GM20000 (cell line): ENCODE measurements at regions not wholly inside any gene's neighbourhood (a gene's known extent, or its start where the extent isn't known, plus 50 kb on each side); places are given as distances from the start of the nearest gene placed in this dataset.
"Not testable (repeated sequence)": the region's sequence is repeated elsewhere in the genome, so short reads cannot be mapped to it uniquely, and the experiment has no call there.

ENCODE experiments used
- DNase-seq: peaks from one replicate; pipeline ENCODE4 v3.0.0; 2012; ENCODE audit warnings: low spot score
- TF ChIP-seq, protein P1 (sequence below): IDR thresholded peaks from 2 replicates; pipeline ENCODE4 v1.5.1; 2012; ENCODE audit warnings: mild to moderate bottlenecking, control low read depth; ENCODE audit errors: extremely low read depth, missing control alignments

DNA sequence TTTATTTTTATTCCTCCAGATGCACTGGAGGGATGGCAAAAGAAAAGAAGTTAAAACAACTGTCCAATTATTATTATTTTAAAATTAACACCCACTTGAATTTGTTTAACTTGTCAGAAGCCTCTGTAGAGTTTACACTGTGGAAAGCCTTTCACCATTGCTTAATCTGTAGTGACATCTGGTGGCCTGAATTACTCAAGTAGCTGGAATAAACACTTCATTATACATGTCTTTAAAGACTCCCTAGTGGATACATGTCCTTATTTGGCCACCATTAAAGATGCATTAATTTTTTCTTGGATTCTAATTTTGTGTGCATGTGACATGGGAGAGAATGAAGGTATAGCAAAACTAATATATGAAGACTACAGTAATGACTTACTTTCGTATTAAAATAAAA lies 1496.5 kb downstream of the FAM181B start:
- TF ChIP-seq, protein P1, sequence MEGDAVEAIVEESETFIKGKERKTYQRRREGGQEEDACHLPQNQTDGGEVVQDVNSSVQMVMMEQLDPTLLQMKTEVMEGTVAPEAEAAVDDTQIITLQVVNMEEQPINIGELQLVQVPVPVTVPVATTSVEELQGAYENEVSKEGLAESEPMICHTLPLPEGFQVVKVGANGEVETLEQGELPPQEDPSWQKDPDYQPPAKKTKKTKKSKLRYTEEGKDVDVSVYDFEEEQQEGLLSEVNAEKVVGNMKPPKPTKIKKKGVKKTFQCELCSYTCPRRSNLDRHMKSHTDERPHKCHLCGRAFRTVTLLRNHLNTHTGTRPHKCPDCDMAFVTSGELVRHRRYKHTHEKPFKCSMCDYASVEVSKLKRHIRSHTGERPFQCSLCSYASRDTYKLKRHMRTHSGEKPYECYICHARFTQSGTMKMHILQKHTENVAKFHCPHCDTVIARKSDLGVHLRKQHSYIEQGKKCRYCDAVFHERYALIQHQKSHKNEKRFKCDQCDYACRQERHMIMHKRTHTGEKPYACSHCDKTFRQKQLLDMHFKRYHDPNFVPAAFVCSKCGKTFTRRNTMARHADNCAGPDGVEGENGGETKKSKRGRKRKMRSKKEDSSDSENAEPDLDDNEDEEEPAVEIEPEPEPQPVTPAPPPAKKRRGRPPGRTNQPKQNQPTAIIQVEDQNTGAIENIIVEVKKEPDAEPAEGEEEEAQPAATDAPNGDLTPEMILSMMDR = no peak
- peak; percentile 3 for DNase-seq

GRCh38 chr11:81227409-81227808 lies 1506.3 kb downstream of the FAM181B start:
- not testable (repeated sequence) for DNase-seq

DNA sequence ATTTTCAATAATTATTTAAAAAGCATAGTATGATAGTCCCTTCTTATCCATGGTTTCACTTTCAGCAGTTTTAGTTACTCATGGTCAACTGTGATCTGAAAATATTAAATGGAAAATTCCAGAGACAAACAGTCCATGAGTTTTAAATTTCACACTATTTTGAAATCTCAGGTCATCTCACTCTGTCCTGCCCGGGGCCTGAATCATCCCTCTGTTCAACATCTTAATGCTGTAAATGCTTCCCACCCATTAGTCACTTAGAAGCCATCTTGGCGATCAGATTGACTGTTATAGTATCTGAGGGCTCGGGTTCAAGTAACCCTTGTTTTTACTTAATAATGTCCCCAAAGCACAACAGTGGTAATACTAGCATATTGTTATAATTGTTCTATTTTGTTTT lies 1509.3 kb downstream of the FAM181B start:
- no peak for DNase-seq

GRCh38 chr11:81222491-81222890 lies 1511.2 kb downstream of the FAM181B start:
- no peak for DNase-seq
- TF ChIP-seq, protein P1 = no peak

More for the DNA sequence above, 1509.3 kb downstream of the FAM181B start:
- TF ChIP-seq, protein P1 = no peak

DNA sequence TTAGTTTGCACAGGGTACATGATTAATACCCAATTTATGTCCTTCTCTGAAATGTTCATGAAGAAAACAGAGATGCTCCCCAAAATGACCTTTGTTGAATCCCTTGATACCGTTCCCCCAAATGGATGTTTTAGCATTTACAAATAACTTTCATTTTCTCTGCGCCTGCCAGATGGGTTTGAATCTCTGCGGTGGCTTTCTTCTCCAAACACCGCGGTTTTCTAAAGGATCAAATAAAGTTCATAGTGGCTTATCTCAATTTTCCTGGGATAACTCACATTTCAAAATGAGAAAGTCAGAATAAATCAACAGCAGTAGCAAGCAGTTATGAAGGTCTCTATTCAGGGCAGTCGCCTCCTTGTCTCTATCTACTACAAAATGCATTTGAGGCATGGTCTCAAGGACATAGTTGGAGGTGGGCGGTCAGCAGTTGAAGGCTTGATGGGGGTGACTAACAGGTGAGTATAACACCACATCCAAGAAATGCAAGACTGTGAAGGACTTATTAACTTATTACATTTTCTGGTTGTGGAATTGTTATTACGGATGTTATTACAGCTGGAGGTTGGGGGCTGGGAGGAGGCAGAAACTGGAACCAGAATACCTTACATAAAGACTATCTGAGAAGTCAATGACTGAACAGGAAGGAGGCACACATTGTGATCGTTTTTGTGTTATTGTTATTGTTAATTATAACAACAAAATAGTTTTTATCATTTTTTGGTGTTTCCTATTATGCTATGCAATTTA lies 1513.3 kb downstream of the FAM181B start:
- TF ChIP-seq, protein P1 = no peak
- DNase-seq = no peak

DNA sequence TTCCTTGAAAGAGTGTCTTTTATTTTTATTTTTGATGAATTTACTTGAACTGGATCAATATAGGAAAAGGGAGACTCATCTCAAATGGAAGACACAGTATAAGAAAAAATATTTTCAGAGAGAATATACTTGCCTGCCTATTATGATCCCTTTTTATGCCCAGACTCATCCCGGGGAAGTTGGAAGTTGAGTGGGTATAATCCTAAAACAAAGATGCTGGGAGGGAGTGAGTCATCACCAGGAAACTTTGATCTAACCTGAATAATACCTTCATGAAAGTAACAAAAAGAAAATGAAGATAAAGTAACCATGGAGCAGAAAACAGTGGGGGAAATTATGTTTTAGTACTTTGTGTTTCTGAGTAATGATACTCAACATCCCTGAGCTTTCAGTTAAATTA lies 1514.0 kb downstream of the FAM181B start:
- TF ChIP-seq, protein P1 = no peak
- no peak for DNase-seq

GRCh38 chr11:81218440-81218839 lies 1515.2 kb downstream of the FAM181B start:
- no peak for DNase-seq
- TF ChIP-seq, protein P1 = no peak

- no peak for DNase-seq
- TF ChIP-seq, protein P1 = no peak
These were observed 1522.6 kb downstream of the FAM181B start for GRCh38 chr11:81211050-81211449.
